ENCODE measurements at regions not wholly inside any gene's neighbourhood (a gene's known extent, or its start where the extent isn't known, plus 50 kb on each side); places are given as distances from the start of the nearest gene placed in this dataset.

GRCh38 chr2:33890686-33891085, 291.6 kb upstream of the FAM98A start:
- DNase-seq (ENCODE audit: low spot score in 2 of 2): no peak
- H3K4me3 ChIP-seq: no peak overlapping the region
- H3K9me3 ChIP-seq: no peaks in the 10 kb centered on the region
- TF ChIP-seq EP300 (IDR thresholded peaks at IDR 0.05): no peak
- TF ChIP-seq POLR2A (IDR thresholded peaks at IDR 0.05): no peak
- TF ChIP-seq CTCF (IDR thresholded peaks at IDR 0.05): no peak
- H3K27me3 ChIP-seq: no peaks in the 10 kb centered on the region
- H3K27ac ChIP-seq: no peak overlapping the region
- no peaks in the 10 kb centered on the region for H3K36me3 ChIP-seq
- 97 to 98% methylated on average over 6 of the region's 6 CpGs for WGBS, 2 donors
- H3K4me1 ChIP-seq: no peaks in the 10 kb centered on the region

- Histone ChIP-seq H3K27me3 (no peaks in the 10 kb centered on the region), H3K9me3 (peaks cover 0 to 5% (median 0%) of the 10 kb centered on the region in 4 donors), H3K4me3 (no peak overlapping the region), H3K27ac (no peak overlapping the region), H3K36me3 (no peaks in the 10 kb centered on the region), H3K4me1 (no peaks in the 10 kb centered on the region)
- no peak for DNase-seq (ENCODE audit: low spot score in 2 of 2)
- WGBS, 2 donors: 56 to 58% methylated on average over 6 of the region's 6 CpGs
- TF ChIP-seq POLR2A (IDR thresholded peaks at IDR 0.05) (no peak), CTCF (IDR thresholded peaks at IDR 0.05) (no peak), EP300 (IDR thresholded peaks at IDR 0.05) (no peak)
These were observed 278.4 kb upstream of the FAM98A start for GRCh38 chr2:33877348-33878016.

GRCh38 chr2:33873076-33873605, 274.0 kb upstream of the FAM98A start:
- Histone ChIP-seq H3K4me1 (no peaks in the 10 kb centered on the region), H3K27ac (no peak overlapping the region), H3K36me3 (no peaks in the 10 kb centered on the region), H3K27me3 (no peaks in the 10 kb centered on the region), H3K4me3 (no peak overlapping the region), H3K9me3 (peaks cover 0 to 15% (median 0%) of the 10 kb centered on the region in 4 donors)
- no peak for DNase-seq (ENCODE audit: low spot score in 2 of 2)
- TF ChIP-seq POLR2A (IDR thresholded peaks at IDR 0.05): no peak
- no peak for TF ChIP-seq EP300 (IDR thresholded peaks at IDR 0.05)
- no peak for TF ChIP-seq CTCF (IDR thresholded peaks at IDR 0.05)
- whole genome bisulfite sequencing, 2 donors: 77 to 82% methylated on average over 1 of the region's 1 CpG

- no peak overlapping the region for H3K27ac ChIP-seq
- H3K27me3 ChIP-seq: no peaks in the 10 kb centered on the region
- H3K4me3 ChIP-seq: no peak overlapping the region
- no peaks in the 10 kb centered on the region for H3K4me1 ChIP-seq
- no peaks in the 10 kb centered on the region for H3K36me3 ChIP-seq
- DNase-seq (ENCODE audit: low spot score in 2 of 2): no peak
- 34 to 42% methylated on average over 11 of the region's 11 CpGs for WGBS, 2 donors
- TF ChIP-seq CTCF (IDR thresholded peaks at IDR 0.05) (no peak), POLR2A (IDR thresholded peaks at IDR 0.05) (no peak), EP300 (IDR thresholded peaks at IDR 0.05) (no peak)
- H3K9me3 ChIP-seq: peaks cover 0 to 7% (median 0%) of the 10 kb centered on the region in 4 donors
These were observed 260.8 kb upstream of the FAM98A start for GRCh38 chr2:33859811-33860461.

- Histone ChIP-seq H3K27ac (no peak overlapping the region), H3K36me3 (no peaks in the 10 kb centered on the region), H3K4me1 (no peaks in the 10 kb centered on the region), H3K9me3 (peaks cover 0 to 14% (median 0%) of the 10 kb centered on the region in 4 donors), H3K27me3 (no peaks in the 10 kb centered on the region), H3K4me3 (no peak overlapping the region)
- no peak for DNase-seq (ENCODE audit: low spot score in 2 of 2)
- TF ChIP-seq CTCF (IDR thresholded peaks at IDR 0.05) (no peak), EP300 (IDR thresholded peaks at IDR 0.05) (no peak), POLR2A (IDR thresholded peaks at IDR 0.05) (no peak)
- WGBS, 2 donors: 66 to 75% methylated on average over 6 of the region's 6 CpGs
These were observed 260.1 kb upstream of the FAM98A start for GRCh38 chr2:33859176-33859575.

Measured in tibial nerve (tissue), 4 donors.